ENCODE measurements at regions not wholly inside any gene's neighbourhood (a gene's known extent, or its start where the extent isn't known, plus 50 kb on each side); places are given as distances from the start of the nearest gene placed in this dataset.

DNA sequence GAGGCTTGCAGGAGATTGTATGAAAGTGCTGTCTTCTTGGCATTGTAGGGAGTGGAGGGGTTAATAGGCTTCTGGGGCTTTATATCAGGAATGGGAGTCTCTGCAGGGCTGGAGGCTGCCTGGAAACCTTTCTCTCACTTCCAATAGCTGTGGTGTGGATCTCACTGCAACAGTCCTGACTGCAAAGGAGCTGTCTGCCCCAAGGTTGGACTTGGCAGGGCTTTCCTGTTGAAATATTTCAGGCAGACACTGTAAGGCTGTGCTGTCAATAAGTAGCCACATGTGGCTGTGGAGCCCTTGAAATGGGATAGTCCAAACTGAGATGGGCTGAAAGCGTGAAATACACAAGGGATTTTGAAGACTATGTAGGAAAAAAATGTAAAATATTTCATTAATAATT lies 399.1 kb upstream of the SPRED2 start:
- TF ChIP-seq, protein P1, sequence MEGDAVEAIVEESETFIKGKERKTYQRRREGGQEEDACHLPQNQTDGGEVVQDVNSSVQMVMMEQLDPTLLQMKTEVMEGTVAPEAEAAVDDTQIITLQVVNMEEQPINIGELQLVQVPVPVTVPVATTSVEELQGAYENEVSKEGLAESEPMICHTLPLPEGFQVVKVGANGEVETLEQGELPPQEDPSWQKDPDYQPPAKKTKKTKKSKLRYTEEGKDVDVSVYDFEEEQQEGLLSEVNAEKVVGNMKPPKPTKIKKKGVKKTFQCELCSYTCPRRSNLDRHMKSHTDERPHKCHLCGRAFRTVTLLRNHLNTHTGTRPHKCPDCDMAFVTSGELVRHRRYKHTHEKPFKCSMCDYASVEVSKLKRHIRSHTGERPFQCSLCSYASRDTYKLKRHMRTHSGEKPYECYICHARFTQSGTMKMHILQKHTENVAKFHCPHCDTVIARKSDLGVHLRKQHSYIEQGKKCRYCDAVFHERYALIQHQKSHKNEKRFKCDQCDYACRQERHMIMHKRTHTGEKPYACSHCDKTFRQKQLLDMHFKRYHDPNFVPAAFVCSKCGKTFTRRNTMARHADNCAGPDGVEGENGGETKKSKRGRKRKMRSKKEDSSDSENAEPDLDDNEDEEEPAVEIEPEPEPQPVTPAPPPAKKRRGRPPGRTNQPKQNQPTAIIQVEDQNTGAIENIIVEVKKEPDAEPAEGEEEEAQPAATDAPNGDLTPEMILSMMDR (IDR thresholded peaks at IDR 0.05): no peak
- intact Hi-C loops (cut with DNase I): no loop called here

GRCh38 chr2:65826567-65826966 lies 394.2 kb upstream of the SPRED2 start:
- Histone ChIP-seq H3K4me1 (no peaks in the 10 kb centered on the region), H3K36me3 (no peaks in the 10 kb centered on the region), H3K27ac (no peak overlapping the region), H3K9me3 (no peaks in the 10 kb centered on the region), H3K4me3 (no peak overlapping the region), H3K27me3 (ENCODE audit: low read depth) (no peaks in the 10 kb centered on the region)
- intact Hi-C loops (cut with DNase I): no loop called here
- TF ChIP-seq, protein P1 (IDR thresholded peaks at IDR 0.05): no peak
- ATAC-seq (no peak), DNase-seq (no peak)

More for the DNA sequence above, 399.1 kb upstream of the SPRED2 start:
- Histone ChIP-seq H3K9me3 (no peaks in the 10 kb centered on the region), H3K27me3 (ENCODE audit: low read depth) (no peaks in the 10 kb centered on the region), H3K27ac (no peak overlapping the region), H3K36me3 (no peaks in the 10 kb centered on the region), H3K4me1 (no peaks in the 10 kb centered on the region), H3K4me3 (no peak overlapping the region)
- ATAC-seq (no peak), DNase-seq (no peak)

DNA sequence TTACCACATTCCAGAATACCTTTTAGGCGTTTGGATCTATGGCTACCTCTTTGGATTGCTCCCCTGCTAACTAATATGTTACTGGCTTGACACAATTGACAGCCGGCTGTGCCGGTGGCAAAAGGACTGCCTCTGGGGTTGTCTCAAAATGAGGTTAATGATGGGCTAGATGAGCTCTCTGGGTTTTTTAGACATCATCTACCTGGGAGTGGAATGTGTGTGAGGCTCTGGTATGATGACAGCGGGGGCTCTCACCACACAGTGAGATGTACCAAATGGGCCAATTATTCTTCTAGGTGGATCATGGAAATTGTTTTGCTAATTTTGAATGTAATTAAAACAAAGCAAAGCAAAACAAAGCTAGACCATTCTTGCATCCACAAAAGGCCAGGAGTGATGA lies 391.1 kb upstream of the SPRED2 start:
- H3K27ac ChIP-seq: no peak overlapping the region
- intact Hi-C loops (cut with DNase I): no loop called here
- no peak overlapping the region for H3K4me3 ChIP-seq
- TF ChIP-seq, protein P1 (IDR thresholded peaks at IDR 0.05): no peak
- H3K4me1 ChIP-seq: no peaks in the 10 kb centered on the region
- no peak for ATAC-seq
- no peaks in the 10 kb centered on the region for H3K36me3 ChIP-seq
- no peak for DNase-seq
- no peaks in the 10 kb centered on the region for H3K9me3 ChIP-seq
- H3K27me3 ChIP-seq (ENCODE audit: low read depth): no peaks in the 10 kb centered on the region

- TF ChIP-seq, protein P1 (IDR thresholded peaks at IDR 0.05): no peak
- H3K9me3 ChIP-seq: no peaks in the 10 kb centered on the region
- no peak overlapping the region for H3K27ac ChIP-seq
- no peaks in the 10 kb centered on the region for H3K36me3 ChIP-seq
- no peak overlapping the region for H3K4me3 ChIP-seq
- ATAC-seq (no peak), DNase-seq (no peak)
- H3K27me3 ChIP-seq (ENCODE audit: low read depth): no peaks in the 10 kb centered on the region
- intact Hi-C loops (cut with DNase I): no loop called here
- H3K4me1 ChIP-seq: no peaks in the 10 kb centered on the region
Observed at GRCh38 chr2:65820454-65820853, 388.1 kb upstream of the SPRED2 start.

DNA sequence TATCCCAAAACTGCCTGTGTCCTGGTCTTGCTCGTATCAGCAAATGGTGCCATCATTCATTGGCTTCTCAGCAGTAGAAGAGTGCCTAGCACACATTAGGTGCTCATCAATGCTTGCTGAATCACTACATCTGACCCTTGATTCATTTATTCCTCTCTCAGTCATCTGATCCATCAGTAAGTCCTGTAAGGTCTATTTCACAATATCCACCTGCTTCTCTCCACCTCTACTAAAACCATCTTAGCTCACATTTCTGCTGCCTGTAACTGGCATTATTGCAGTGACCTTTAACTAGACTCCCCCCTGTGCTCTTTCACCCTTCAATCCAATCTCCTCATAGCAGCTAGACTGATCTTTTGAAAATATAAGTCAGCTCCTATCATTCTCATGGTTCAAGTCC lies 387.6 kb upstream of the SPRED2 start:
- no peak overlapping the region for H3K4me3 ChIP-seq
- ATAC-seq (no peak), DNase-seq (no peak)
- no peak overlapping the region for H3K27ac ChIP-seq
- TF ChIP-seq, protein P1 (IDR thresholded peaks at IDR 0.05): no peak
- H3K9me3 ChIP-seq: no peaks in the 10 kb centered on the region
- H3K4me1 ChIP-seq: no peaks in the 10 kb centered on the region
- intact Hi-C loops (cut with DNase I): no loop called here
- no peaks in the 10 kb centered on the region for H3K27me3 ChIP-seq (ENCODE audit: low read depth)
- H3K36me3 ChIP-seq: no peaks in the 10 kb centered on the region

Data from lower lobe of right lung (tissue), 2 donors.